Smooth muscle cell (in vitro differentiated cells): ENCODE measurements at regions not wholly inside any gene's neighbourhood (a gene's known extent, or its start where the extent isn't known, plus 50 kb on each side); places are given as distances from the start of the nearest gene placed in this dataset.

Source experiments
- DNase-seq: peaks from one replicate; lab custom pipeline; 2025; ENCODE audit not compliant: unreplicated experiment; lab: John Stamatoyannopoulos, UW
- H2AFZ ChIP-seq: fragments of 200-600 bp; sonication (generic); 2 replicates; pipeline ENCODE4 v1.6.0; 2016; ENCODE audit warnings: antibody characterized with exemption, low read depth, mild to moderate bottlenecking
- H3F3A ChIP-seq: fragments of 200-600 bp; sonication (generic); 2 replicates; pipeline ENCODE4 v1.6.0; 2017; ENCODE audit warnings: antibody characterized with exemption, low read depth
- H3K27ac ChIP-seq: fragments of 200-600 bp; sonication (generic); 2 replicates; pipeline ENCODE4 v1.5.1; 2016; ENCODE audit warnings: low read depth, mild to moderate bottlenecking
- H3K27me3 ChIP-seq: fragments of 200-600 bp; sonication (generic); 2 replicates; pipeline ENCODE4 v1.6.1; 2016; ENCODE audit warnings: low read depth, mild to moderate bottlenecking
- H3K36me3 ChIP-seq: fragments of 200-600 bp; sonication (generic); 2 replicates; pipeline ENCODE4 v1.5.1; 2016; ENCODE audit warnings: low read depth
- H3K4me1 ChIP-seq: fragments of 200-600 bp; sonication (generic); 2 replicates; pipeline ENCODE4 v1.5.1; 2016; ENCODE audit warnings: low read depth
- H3K4me2 ChIP-seq: fragments of 200-600 bp; sonication (generic); 2 replicates; pipeline ENCODE4 v1.6.0; 2016; ENCODE audit warnings: mild to moderate bottlenecking
- H3K4me3 ChIP-seq: fragments of 200-600 bp; sonication (generic); 2 replicates; pipeline ENCODE4 v1.5.1; 2016; ENCODE audit warnings: mild to moderate bottlenecking
- H3K79me2 ChIP-seq: fragments of 200-600 bp; sonication (generic); 2 replicates; pipeline ENCODE4 v1.6.0; 2016; ENCODE audit warnings: low read depth, mild to moderate bottlenecking
- H3K9ac ChIP-seq: fragments of 200-600 bp; sonication (generic); 2 replicates; pipeline ENCODE4 v1.6.0; 2016; ENCODE audit warnings: low read depth
- H3K9me3 ChIP-seq: fragments of 200-600 bp; sonication (generic); replicated peaks from 2 replicates; pipeline ENCODE4 v1.5.1; 2016; ENCODE audit warnings: low read depth
- H4K20me1 ChIP-seq: fragments of 200-600 bp; sonication (generic); 2 replicates; pipeline ENCODE4 v1.6.0; 2016; ENCODE audit warnings: low read depth
- WGBS: methylation state at CpG from one replicate; pipeline ENCODE4 v1.1.7; 2016; ENCODE audit warnings: low lambda C conversion rate; 5-methylcytosine and 5-hydroxymethylcytosine counted together
- TF ChIP-seq, protein P1 (sequence below): fragments of 200-600 bp; sonication (generic); IDR thresholded peaks from 2 replicates; pipeline ENCODE4 v1.5.1; 2017; ENCODE audit warnings: borderline replicate concordance, mild to moderate bottlenecking, antibody characterized with exemption; ENCODE audit not compliant: insufficient read depth, poor library complexity, severe bottlenecking

DNA sequence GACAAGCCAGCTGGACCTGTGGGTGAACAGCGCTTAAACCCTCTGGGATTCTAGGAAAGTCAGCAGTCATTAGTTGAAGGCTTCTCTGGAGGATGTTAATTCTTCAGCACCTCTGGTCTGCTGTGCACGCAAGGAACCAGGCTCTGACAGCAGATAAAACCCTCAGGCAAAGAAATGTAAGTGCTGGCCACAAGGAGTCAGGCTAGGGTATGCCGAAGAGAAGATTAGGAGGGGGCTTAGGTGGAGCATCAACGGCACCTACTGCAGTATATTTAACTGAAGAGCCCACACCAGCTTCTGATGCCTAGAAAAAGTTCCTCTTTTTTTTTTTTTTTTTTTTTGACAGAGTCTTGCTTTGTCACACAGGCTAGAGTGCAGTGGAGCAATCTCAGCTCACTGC, 304.2 kb upstream of the MC4R start:
- Histone ChIP-seq H3K4me2 (no peak overlapping the region), H3K27ac (no peak overlapping the region), H3K9me3 (no peaks in the 10 kb centered on the region), H2AFZ (no peak overlapping the region), H3K4me3 (no peak overlapping the region), H3K36me3 (no peaks in the 10 kb centered on the region), H4K20me1 (no peaks in the 10 kb centered on the region), H3K79me2 (no peaks in the 10 kb centered on the region), H3K27me3 (peaks cover 9% of the 10 kb centered on the region), H3F3A (no peaks in the 10 kb centered on the region), H3K4me1 (no peaks in the 10 kb centered on the region), H3K9ac (no peak overlapping the region)
- no peak for DNase-seq
- TF ChIP-seq, protein P1, sequence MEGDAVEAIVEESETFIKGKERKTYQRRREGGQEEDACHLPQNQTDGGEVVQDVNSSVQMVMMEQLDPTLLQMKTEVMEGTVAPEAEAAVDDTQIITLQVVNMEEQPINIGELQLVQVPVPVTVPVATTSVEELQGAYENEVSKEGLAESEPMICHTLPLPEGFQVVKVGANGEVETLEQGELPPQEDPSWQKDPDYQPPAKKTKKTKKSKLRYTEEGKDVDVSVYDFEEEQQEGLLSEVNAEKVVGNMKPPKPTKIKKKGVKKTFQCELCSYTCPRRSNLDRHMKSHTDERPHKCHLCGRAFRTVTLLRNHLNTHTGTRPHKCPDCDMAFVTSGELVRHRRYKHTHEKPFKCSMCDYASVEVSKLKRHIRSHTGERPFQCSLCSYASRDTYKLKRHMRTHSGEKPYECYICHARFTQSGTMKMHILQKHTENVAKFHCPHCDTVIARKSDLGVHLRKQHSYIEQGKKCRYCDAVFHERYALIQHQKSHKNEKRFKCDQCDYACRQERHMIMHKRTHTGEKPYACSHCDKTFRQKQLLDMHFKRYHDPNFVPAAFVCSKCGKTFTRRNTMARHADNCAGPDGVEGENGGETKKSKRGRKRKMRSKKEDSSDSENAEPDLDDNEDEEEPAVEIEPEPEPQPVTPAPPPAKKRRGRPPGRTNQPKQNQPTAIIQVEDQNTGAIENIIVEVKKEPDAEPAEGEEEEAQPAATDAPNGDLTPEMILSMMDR: no peak
- 37% methylated on average over 4 of the region's 4 CpGs for WGBS

DNA sequence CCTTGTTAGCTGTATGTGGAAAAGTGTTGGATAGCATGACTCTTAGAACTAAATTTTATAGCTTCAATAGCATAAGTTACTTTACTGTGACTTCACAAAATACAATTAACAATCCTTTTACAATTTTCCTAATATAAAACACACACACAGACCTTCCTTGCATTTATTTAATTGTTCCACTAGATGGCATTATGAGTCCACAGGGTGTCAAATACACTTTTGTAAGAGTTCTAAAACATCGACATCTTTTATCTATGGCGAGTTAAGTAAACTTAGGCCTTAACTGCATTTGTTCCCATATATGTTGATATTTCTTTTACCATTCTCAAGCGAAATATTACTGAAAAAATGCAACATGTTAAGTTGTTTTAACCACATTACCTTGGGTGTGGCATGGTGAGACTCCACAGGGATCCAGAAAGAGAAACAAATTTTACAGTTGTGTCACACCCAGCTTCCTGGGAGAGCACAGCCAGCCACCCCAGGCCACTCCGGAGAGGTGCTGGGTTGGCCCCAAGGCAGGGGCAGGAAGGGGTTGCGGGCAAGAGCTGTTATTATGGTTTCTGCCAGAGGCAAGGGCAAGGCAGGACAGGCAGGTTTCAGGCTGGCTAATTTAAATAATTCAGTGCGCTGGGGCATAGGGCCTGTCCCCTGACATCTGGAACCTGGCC, 312.4 kb upstream of the MC4R start:
- TF ChIP-seq, protein P1: peak; percentile 52
- WGBS: 32% methylated on average over 6 of the region's 6 CpGs
- no peaks in the 10 kb centered on the region for H3K36me3 ChIP-seq
- H3K4me3 ChIP-seq: no peak overlapping the region
- H2AFZ ChIP-seq: no peak overlapping the region
- no peaks in the 10 kb centered on the region for H3K4me1 ChIP-seq
- H3K27me3 ChIP-seq: no peaks in the 10 kb centered on the region
- H4K20me1 ChIP-seq: no peaks in the 10 kb centered on the region
- no peak overlapping the region for H3K4me2 ChIP-seq
- no peak overlapping the region for H3K9ac ChIP-seq
- DNase-seq: no peak
- no peaks in the 10 kb centered on the region for H3F3A ChIP-seq
- H3K79me2 ChIP-seq: no peaks in the 10 kb centered on the region
- H3K27ac ChIP-seq: no peak overlapping the region
- H3K9me3 ChIP-seq: no peaks in the 10 kb centered on the region

DNA sequence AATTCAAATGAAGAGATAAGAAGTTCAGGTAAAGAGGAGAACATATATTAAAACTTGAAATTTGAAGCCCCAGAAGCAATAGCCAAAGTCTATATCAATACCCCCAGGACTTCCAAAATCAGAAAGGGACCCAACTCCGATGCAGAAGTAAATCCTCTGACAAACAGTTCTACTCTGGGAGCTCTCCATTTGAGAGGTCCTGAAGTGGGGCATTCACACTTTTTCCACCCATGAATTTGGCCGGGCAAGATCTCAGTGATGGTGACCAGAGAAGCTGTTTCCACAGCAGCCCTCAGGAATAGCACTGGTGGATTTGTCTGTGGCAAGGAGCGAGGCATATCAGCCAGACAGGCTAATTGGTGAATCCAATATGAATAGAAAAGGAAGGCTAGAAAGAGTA, 313.6 kb upstream of the MC4R start:
- Histone ChIP-seq H3K79me2 (no peaks in the 10 kb centered on the region), H2AFZ (no peak overlapping the region), H3K9me3 (no peaks in the 10 kb centered on the region), H3K36me3 (no peaks in the 10 kb centered on the region), H3K9ac (no peak overlapping the region), H3K4me3 (no peak overlapping the region), H3K27me3 (no peaks in the 10 kb centered on the region), H3K27ac (no peak overlapping the region), H3K4me1 (no peaks in the 10 kb centered on the region), H3F3A (no peaks in the 10 kb centered on the region), H4K20me1 (no peaks in the 10 kb centered on the region), H3K4me2 (no peak overlapping the region)
- no peak for DNase-seq
- TF ChIP-seq, protein P1: no peak
- 83% methylated on average over 3 of the region's 3 CpGs for whole genome bisulfite sequencing

DNA sequence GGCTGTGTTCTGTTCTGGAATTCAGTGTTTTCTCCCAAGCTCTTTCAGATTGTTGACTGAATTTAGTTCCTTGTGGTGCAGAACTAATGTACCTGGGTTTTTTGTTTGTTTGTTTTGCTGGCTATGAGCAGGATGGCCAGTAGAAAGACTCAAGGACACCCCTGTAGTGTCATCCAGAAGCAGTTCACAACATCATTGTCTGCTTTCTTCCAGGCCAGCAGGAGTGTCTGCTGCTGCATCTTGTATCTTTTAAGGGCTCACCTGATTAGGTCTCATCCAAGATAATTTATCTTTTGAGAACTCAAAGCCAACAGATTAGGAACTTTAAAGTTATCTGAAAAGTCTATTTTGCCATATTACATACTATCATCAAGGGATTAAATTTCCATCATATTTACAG, 318.5 kb upstream of the MC4R start:
- H4K20me1 ChIP-seq: no peaks in the 10 kb centered on the region
- H3K4me2 ChIP-seq: no peak overlapping the region
- no peak overlapping the region for H3K4me3 ChIP-seq
- H3K36me3 ChIP-seq: no peaks in the 10 kb centered on the region
- no peaks in the 10 kb centered on the region for H3K27me3 ChIP-seq
- no peak overlapping the region for H3K9ac ChIP-seq
- TF ChIP-seq, protein P1: no peak
- H2AFZ ChIP-seq: no peak overlapping the region
- H3K79me2 ChIP-seq: no peaks in the 10 kb centered on the region
- H3F3A ChIP-seq: no peaks in the 10 kb centered on the region
- H3K27ac ChIP-seq: no peak overlapping the region
- H3K4me1 ChIP-seq: no peaks in the 10 kb centered on the region
- H3K9me3 ChIP-seq: no peaks in the 10 kb centered on the region
- DNase-seq: no peak
